Upper lobe of left lung (tissue), 4 donors: ENCODE measurements at regions not wholly inside any gene's neighbourhood (a gene's known extent, or its start where the extent isn't known, plus 50 kb on each side); places are given as distances from the start of the nearest gene placed in this dataset.

ENCODE experiments used
- CTCF ChIP-seq, 6 experiments: fragments of 450-650 bp in 4 of 6; fragments of 200-600 bp in 2 of 6; sonication (generic) in 2 of 6; IDR thresholded peaks; one replicate each; pipeline ENCODE4 v1.5.1; 2016 to 2019; ENCODE audit warnings: antibody characterized with exemption in 6 of 6
- POLR2A ChIP-seq, 4 donors: fragments of 450-650 bp; IDR thresholded peaks; one replicate each; pipeline ENCODE4 v1.5.1; 2016 to 2017; ENCODE audit warnings: antibody characterized with exemption in 4 of 4, mild to moderate bottlenecking in 2 of 4
- POLR2AphosphoS5 ChIP-seq, 2 donors: sonication (generic); formaldehyde crosslinking; IDR thresholded peaks; one replicate each; pipeline ENCODE4 v1.5.1; 2017; ENCODE audit warnings: antibody characterized with exemption in 2 of 2

- no peak for TF ChIP-seq CTCF (IDR thresholded peaks at IDR 0.05)
- no peak for TF ChIP-seq POLR2AphosphoS5 (IDR thresholded peaks at IDR 0.05)
- TF ChIP-seq POLR2A (IDR thresholded peaks at IDR 0.05), result no peak
Measured at GRCh38 chr10:60574388-60574787, 184.7 kb upstream of the ANK3 start.
